PC-9 (cell line): ENCODE measurements at regions not wholly inside any gene's neighbourhood (a gene's known extent, or its start where the extent isn't known, plus 50 kb on each side); places are given as distances from the start of the nearest gene placed in this dataset.

Experiments
- CTCF ChIP-seq: fragments of 200-600 bp; sonication (generic); conservative IDR thresholded peaks from 2 replicates; pipeline ENCODE4 v1.6.1; 2017; ENCODE audit warnings: mixed run types, antibody characterized with exemption, mild to moderate bottlenecking, moderate library complexity
- EZH2 ChIP-seq: fragments of 200-600 bp; sonication (generic); IDR thresholded peaks from 2 replicates; pipeline ENCODE4 v1.8.0; 2017; ENCODE audit warnings: antibody characterized with exemption, low read depth

- no peak for TF ChIP-seq CTCF
- TF ChIP-seq EZH2 = no peak
These were observed 445.0 kb downstream of the UTRN start for GRCh38 chr6:144730088-144730645.
